ENCODE measurements at regions not wholly inside any gene's neighbourhood (a gene's known extent, or its start where the extent isn't known, plus 50 kb on each side); places are given as distances from the start of the nearest gene placed in this dataset.

DNA sequence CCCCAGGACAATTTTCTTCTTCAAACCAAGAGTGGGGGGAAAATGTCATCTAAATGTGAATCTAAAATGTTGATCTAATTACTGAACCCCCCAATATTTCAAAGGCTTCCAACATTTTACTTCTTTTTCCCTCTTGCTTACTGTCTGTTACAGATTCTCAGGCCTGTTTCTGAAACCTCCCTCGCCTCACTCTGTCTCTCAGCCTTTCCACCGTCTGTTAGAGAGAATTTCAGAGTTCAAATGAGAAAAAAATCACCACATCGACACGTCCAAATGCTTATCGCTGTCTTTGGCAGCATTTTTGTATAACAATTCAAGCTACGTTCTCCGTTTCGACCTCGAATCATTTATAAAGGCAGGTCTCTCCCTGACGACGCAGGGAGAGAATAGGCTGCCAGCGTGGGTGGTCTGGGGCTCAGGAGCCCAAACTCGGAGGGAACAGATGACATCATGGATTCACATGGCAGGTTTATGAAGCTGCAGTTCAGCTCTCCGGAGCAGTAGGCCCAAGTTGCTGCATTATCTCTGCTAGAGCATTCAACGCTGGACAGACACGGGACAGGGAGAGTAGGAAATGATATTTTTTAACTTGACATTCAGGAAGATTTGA is 139.8 kb downstream of the GAS1 start:
- no peak overlapping the region for H3K4me2 ChIP-seq (ENCODE audit: low read depth, low read length)
- in situ Hi-C loops (cut with HindIII; ENCODE audit: extremely low pct_ligation_motif_present, low pct_unique_long_range_greater_than_20kb) (no loop called here), intact Hi-C loops (cut with micrococcal nuclease; ENCODE audit: unreplicated experiment) (no loop called here)
- H3K27ac ChIP-seq (ENCODE audit: extremely low read length, insufficient read depth, low read length), result no peak overlapping the region
- FAIRE-seq (no peak), DNase-seq (ENCODE audit: low spot score) (no peak), ATAC-seq (no peak)
- H3K36me3 ChIP-seq (replicated peaks in 1 of 2; ENCODE audit: control insufficient read depth in 1 of 2, insufficient read depth in 2 of 2, low read length in 2 of 2), result no peaks in the 10 kb centered on the region
- H4K20me1 ChIP-seq (ENCODE audit: insufficient read depth, low read length), result no peaks in the 10 kb centered on the region
- no peaks in the 10 kb centered on the region for H3K79me2 ChIP-seq (ENCODE audit: insufficient read depth, low read length)
- no peaks in the 10 kb centered on the region for H3K9me3 ChIP-seq (ENCODE audit: low read length)
- H3K9ac ChIP-seq (ENCODE audit: insufficient read depth, low read depth, low read length), result no peak overlapping the region
- 31% methylated on average over 14 of the region's 16 CpGs for WGBS (ENCODE audit: low lambda C conversion rate)
- H3K4me3 ChIP-seq (replicated peaks in 1 of 3; ENCODE audit: insufficient read depth in 1 of 3, low read depth in 2 of 3, low read length in 3 of 3), result no peak overlapping the region
- peaks cover 1 to 7% of the 10 kb centered on the region in 2 experiments; a peak in 2 of 5 replicates for H3K27me3 ChIP-seq (ENCODE audit: control insufficient read depth in 1 of 2, insufficient read depth in 2 of 2, low read length in 2 of 2)
- CTCF ChIA-PET (ENCODE audit: low intra/inter-chr PET ratio, low total read pairs), result no interaction called here
- no peak for TF ChIP-seq EP300 (IDR thresholded peaks at IDR 0.05; ENCODE audit: low read depth in 2 of 2, low read length in 2 of 2)
- no peak for TF ChIP-seq EP300 (CRISPR knock-in tag; IDR thresholded peaks at IDR 0.05; ENCODE audit: borderline replicate concordance)
- TF ChIP-seq, protein P1, sequence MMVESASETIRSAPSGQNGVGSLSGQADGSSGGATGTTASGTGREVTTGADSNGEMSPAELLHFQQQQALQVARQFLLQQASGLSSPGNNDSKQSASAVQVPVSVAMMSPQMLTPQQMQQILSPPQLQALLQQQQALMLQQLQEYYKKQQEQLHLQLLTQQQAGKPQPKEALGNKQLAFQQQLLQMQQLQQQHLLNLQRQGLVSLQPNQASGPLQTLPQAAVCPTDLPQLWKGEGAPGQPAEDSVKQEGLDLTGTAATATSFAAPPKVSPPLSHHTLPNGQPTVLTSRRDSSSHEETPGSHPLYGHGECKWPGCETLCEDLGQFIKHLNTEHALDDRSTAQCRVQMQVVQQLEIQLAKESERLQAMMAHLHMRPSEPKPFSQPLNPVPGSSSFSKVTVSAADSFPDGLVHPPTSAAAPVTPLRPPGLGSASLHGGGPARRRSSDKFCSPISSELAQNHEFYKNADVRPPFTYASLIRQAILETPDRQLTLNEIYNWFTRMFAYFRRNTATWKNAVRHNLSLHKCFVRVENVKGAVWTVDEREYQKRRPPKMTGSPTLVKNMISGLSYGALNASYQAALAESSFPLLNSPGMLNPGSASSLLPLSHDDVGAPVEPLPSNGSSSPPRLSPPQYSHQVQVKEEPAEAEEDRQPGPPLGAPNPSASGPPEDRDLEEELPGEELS (CRISPR knock-in tag; IDR thresholded peaks at IDR 0.05), result no peak
- peak; percentile 27; the same call in 1 of the 2 replicates for TF ChIP-seq ATF7 (IDR thresholded peaks at IDR 0.05)
- no peak for TF ChIP-seq ATF7 (CRISPR knock-in tag; IDR thresholded peaks at IDR 0.05)
- POLR2A ChIA-PET, result no interaction called here
- no TSS peak for BruUV-seq (replicated peaks)
- H2AFZ ChIP-seq (ENCODE audit: low read length), result no peak overlapping the region
- no peaks in the 10 kb centered on the region for H3K4me1 ChIP-seq (ENCODE audit: insufficient read depth, low read length)

DNA sequence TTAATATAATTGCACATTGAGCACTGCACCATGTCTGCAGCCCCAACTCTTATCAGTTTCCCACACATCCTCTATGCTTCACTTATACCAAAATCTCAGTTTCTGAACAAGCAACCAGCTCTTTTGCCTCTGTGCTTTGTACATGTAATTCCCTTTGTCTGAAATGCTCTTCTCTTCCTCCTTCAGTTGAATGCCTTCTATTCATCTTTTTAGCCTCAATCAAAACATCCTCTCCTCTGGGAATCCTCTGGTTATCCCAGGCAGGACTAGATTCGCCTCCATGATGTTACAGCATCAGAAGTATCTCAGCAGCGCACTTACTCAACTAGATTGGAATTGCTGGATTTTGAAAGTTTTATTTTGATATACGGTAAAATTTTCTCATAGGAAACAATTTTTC is 143.3 kb downstream of the GAS1 start:
- no peak for DNase-seq (ENCODE audit: low spot score)
- BruUV-seq (replicated peaks), result no TSS peak
- H4K20me1 ChIP-seq (ENCODE audit: insufficient read depth, low read length), result no peaks in the 10 kb centered on the region
- no peak overlapping the region for H3K4me2 ChIP-seq (ENCODE audit: low read depth, low read length)
- ATAC-seq, result no peak
- H3K4me1 ChIP-seq (ENCODE audit: insufficient read depth, low read length), result no peaks in the 10 kb centered on the region
- in situ Hi-C loops (cut with HindIII; ENCODE audit: extremely low pct_ligation_motif_present, low pct_unique_long_range_greater_than_20kb), result no loop called here
- intact Hi-C loops (cut with micrococcal nuclease; ENCODE audit: unreplicated experiment), result no loop called here
- CTCF ChIA-PET (ENCODE audit: low intra/inter-chr PET ratio, low total read pairs), result no interaction called here
- no peak overlapping the region for H3K27ac ChIP-seq (ENCODE audit: extremely low read length, insufficient read depth, low read length)
- H3K27me3 ChIP-seq (ENCODE audit: control insufficient read depth in 1 of 2, insufficient read depth in 2 of 2, low read length in 2 of 2), result peaks cover 0 to 7% of the 10 kb centered on the region in 2 experiments; a peak in 2 of 5 replicates
- no peak for FAIRE-seq
- no peak overlapping the region for H3K4me3 ChIP-seq (replicated peaks in 1 of 3; ENCODE audit: insufficient read depth in 1 of 3, low read depth in 2 of 3, low read length in 3 of 3)
- no peak overlapping the region for H2AFZ ChIP-seq (ENCODE audit: low read length)
- POLR2A ChIA-PET, result no interaction called here
- no peaks in the 10 kb centered on the region for H3K79me2 ChIP-seq (ENCODE audit: insufficient read depth, low read length)
- H3K9me3 ChIP-seq (ENCODE audit: low read length), result no peaks in the 10 kb centered on the region
- WGBS (ENCODE audit: low lambda C conversion rate), result 0% methylated on average over 3 of the region's 3 CpGs
- no peak overlapping the region for H3K9ac ChIP-seq (ENCODE audit: insufficient read depth, low read depth, low read length)
- no peaks in the 10 kb centered on the region for H3K36me3 ChIP-seq (replicated peaks in 1 of 2; ENCODE audit: control insufficient read depth in 1 of 2, insufficient read depth in 2 of 2, low read length in 2 of 2)
- no peak for TF ChIP-seq ZNF709 (CRISPR knock-in tag; IDR thresholded peaks at IDR 0.05)
- TF ChIP-seq, protein P2, sequence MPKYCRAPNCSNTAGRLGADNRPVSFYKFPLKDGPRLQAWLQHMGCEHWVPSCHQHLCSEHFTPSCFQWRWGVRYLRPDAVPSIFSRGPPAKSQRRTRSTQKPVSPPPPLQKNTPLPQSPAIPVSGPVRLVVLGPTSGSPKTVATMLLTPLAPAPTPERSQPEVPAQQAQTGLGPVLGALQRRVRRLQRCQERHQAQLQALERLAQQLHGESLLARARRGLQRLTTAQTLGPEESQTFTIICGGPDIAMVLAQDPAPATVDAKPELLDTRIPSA (CRISPR knock-in tag; IDR thresholded peaks at IDR 0.05; ENCODE audit: borderline replicate concordance), result no peak
- TF ChIP-seq ZSCAN31 (CRISPR knock-in tag; IDR thresholded peaks at IDR 0.05; ENCODE audit: low read depth), result no peak
- TF ChIP-seq, protein P3, sequence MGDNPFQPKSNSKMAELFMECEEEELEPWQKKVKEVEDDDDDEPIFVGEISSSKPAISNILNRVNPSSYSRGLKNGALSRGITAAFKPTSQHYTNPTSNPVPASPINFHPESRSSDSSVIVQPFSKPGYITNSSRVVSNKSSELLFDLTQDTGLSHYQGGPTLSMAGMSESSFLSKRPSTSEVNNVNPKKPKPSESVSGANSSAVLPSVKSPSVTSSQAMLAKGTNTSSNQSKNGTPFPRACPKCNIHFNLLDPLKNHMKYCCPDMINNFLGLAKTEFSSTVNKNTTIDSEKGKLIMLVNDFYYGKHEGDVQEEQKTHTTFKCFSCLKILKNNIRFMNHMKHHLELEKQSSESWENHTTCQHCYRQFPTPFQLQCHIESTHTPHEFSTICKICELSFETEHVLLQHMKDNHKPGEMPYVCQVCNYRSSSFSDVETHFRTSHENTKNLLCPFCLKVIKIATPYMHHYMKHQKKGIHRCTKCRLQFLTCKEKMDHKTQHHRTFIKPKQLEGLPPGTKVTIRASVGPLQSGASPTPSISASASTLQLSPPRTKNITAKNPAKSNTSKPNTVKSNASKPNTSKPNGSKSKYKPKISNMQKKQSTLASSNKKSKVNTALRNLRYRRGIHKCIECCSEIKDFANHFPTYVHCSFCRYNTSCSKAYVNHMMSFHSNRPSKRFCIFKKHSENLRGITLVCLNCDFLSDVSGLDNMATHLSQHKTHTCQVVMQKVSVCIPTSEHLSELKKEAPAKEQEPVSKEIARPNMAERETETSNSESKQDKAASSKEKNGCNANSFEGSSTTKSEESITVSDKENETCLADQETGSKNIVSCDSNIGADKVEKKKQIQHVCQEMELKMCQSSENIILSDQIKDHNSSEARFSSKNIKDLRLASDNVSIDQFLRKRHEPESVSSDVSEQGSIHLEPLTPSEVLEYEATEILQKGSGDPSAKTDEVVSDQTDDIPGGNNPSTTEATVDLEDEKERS (CRISPR knock-in tag; IDR thresholded peaks at IDR 0.05), result no peak
- no peak for TF ChIP-seq ZNF264 (CRISPR knock-in tag; IDR thresholded peaks at IDR 0.05)
- TF ChIP-seq KLF13 (CRISPR knock-in tag; IDR thresholded peaks at IDR 0.05), result no peak

Data from HepG2 (cell line).